ENCODE measurements at regions not wholly inside any gene's neighbourhood (a gene's known extent, or its start where the extent isn't known, plus 50 kb on each side); places are given as distances from the start of the nearest gene placed in this dataset.

- TF ChIP-seq CTCF (IDR thresholded peaks at IDR 0.05) (no peak), POLR2A (IDR thresholded peaks at IDR 0.05) (no peak)
These were observed 50.0 kb upstream of the SLC19A1 start for GRCh38 chr21:45592208-45592619.
